Activated naive CD8-positive, alpha-beta T cell treated with anti-CD3 and anti-CD28 coated beads, Interleukin-2, amount 50 U/mL, for 24 hours (primary cell): ENCODE measurements at regions not wholly inside any gene's neighbourhood (a gene's known extent, or its start where the extent isn't known, plus 50 kb on each side); places are given as distances from the start of the nearest gene placed in this dataset.
"Not testable (repeated sequence)": the region's sequence is repeated elsewhere in the genome, so short reads cannot be mapped to it uniquely, and the experiment has no call there.

Experiments
- ATAC-seq: fragments of 150-1000 bp; cut with Tn5 transposase; one replicate; pipeline ENCODE4 v1.10.0; 2021
- DNase-seq: peaks from one replicate; pipeline ENCODE4 v3.0.0; 2021
- H3K27ac Mint-ChIP-seq: one replicate; pipeline ENCODE4 v1.8.0; 2021; ENCODE audit warnings: mild to moderate bottlenecking, mixed read lengths
- H3K27me3 Mint-ChIP-seq: one replicate; pipeline ENCODE4 v1.8.0; 2021; ENCODE audit warnings: mixed read lengths
- H3K36me3 Mint-ChIP-seq: one replicate; pipeline ENCODE4 v1.8.0; 2021; ENCODE audit warnings: low read depth, mixed read lengths
- H3K4me1 Mint-ChIP-seq: one replicate; pipeline ENCODE4 v1.8.0; 2021; ENCODE audit warnings: mixed read lengths
- H3K4me3 Mint-ChIP-seq: one replicate; pipeline ENCODE4 v1.8.0; 2021; ENCODE audit warnings: mild to moderate bottlenecking, moderate library complexity, mixed read lengths
- H3K9me3 Mint-ChIP-seq: one replicate; pipeline ENCODE4 v1.8.0; 2021; ENCODE audit warnings: mixed read lengths

GRCh38 chr2:139410833-139411174 is 630.6 kb upstream of the NXPH2 start:
- not testable (repeated sequence) for H3K4me1 Mint-ChIP-seq, H3K4me3 Mint-ChIP-seq, ATAC-seq, H3K27ac Mint-ChIP-seq, H3K36me3 Mint-ChIP-seq, DNase-seq, H3K27me3 Mint-ChIP-seq
- peaks cover 18% of the 10 kb centered on the region for H3K9me3 Mint-ChIP-seq

DNA sequence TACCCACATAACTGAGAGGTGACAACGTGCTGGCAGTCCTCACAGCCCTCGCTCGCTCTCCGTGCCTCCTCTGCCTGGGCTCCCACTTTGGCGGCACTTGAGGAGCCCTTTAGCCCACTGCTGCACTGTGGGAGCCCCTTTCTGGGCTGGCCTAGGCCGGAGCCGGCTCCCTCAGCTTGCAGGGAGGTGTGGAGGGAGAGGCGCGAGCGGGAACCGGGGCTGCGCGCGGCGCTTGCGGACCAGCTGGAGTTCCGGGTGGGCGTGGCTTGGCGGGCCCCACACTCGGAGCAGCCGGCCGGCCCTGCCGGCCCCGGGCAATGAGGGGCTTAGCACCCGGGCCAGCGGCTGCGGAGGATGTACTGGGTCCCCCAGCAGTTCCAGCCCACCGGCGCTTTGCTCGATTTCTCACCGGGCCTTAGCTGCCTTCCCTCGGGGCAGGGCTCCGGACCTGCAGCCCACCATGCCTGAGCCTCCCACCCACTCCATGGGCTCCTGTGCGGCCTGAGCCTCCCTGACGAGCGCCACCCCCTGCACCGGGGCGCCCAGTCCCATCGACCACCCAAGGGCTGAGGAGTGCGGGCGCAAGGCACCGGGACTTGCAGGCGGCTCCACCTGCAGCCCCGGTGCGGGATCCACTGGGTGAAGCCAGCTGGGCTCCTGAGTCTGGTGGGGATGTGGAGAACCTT is 630.1 kb upstream of the NXPH2 start:
- not testable (repeated sequence) for ATAC-seq

DNA sequence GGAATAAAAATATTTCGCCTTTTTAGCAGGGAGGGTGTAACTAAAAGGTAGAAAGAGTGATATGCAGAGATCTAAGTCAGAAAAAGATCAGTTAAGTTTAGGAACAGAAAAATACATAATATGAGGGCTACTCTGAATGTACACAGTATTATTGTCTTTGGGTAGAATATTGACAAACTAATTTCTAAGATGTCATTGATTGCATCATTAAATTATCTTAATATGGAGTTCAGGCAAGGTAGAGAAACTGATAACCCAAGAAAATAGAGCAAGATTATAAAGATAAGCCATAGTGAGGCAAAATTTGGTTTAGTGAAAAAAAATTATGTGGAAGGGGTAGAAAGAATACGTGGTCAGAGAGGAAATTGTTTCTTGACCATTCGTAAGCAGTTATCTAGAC is 629.0 kb upstream of the NXPH2 start:
- peaks cover 23% of the 10 kb centered on the region for H3K9me3 Mint-ChIP-seq

More for the DNA sequence above, 630.1 kb upstream of the NXPH2 start:
- not testable (repeated sequence) for H3K4me3 Mint-ChIP-seq, H3K4me1 Mint-ChIP-seq, DNase-seq, H3K27ac Mint-ChIP-seq, H3K36me3 Mint-ChIP-seq, H3K27me3 Mint-ChIP-seq
- H3K9me3 Mint-ChIP-seq = peaks cover 20% of the 10 kb centered on the region

GRCh38 chr2:139403948-139404347 is 623.8 kb upstream of the NXPH2 start:
- ATAC-seq (no peak), DNase-seq (no peak)
- Mint-ChIP-seq H3K36me3 (no peaks in the 10 kb centered on the region), H3K4me3 (no peak overlapping the region), H3K4me1 (no peaks in the 10 kb centered on the region), H3K27me3 (no peaks in the 10 kb centered on the region), H3K27ac (no peak overlapping the region), H3K9me3 (peaks cover 17% of the 10 kb centered on the region)

More for the DNA sequence above, 629.0 kb upstream of the NXPH2 start:
- H3K27ac Mint-ChIP-seq = no peak overlapping the region
- no peak overlapping the region for H3K4me3 Mint-ChIP-seq
- no peaks in the 10 kb centered on the region for H3K36me3 Mint-ChIP-seq
- ATAC-seq (no peak), DNase-seq (no peak)
- H3K27me3 Mint-ChIP-seq = no peaks in the 10 kb centered on the region
- no peaks in the 10 kb centered on the region for H3K4me1 Mint-ChIP-seq

- Mint-ChIP-seq H3K4me1 (no peaks in the 10 kb centered on the region), H3K4me3 (no peak overlapping the region), H3K27me3 (no peaks in the 10 kb centered on the region), H3K27ac (no peak overlapping the region), H3K9me3 (peaks cover 4% of the 10 kb centered on the region), H3K36me3 (no peaks in the 10 kb centered on the region)
- ATAC-seq (no peak), DNase-seq (no peak)
Measured at GRCh38 chr2:139394801-139395200, 614.6 kb upstream of the NXPH2 start.

- Mint-ChIP-seq H3K36me3 (no peaks in the 10 kb centered on the region), H3K27ac (no peak overlapping the region), H3K27me3 (no peaks in the 10 kb centered on the region), H3K4me1 (no peaks in the 10 kb centered on the region), H3K4me3 (no peak overlapping the region), H3K9me3 (peaks cover 7% of the 10 kb centered on the region)
- ATAC-seq (no peak), DNase-seq (no peak)
Measured at GRCh38 chr2:139389391-139389790, 609.2 kb upstream of the NXPH2 start.

DNA sequence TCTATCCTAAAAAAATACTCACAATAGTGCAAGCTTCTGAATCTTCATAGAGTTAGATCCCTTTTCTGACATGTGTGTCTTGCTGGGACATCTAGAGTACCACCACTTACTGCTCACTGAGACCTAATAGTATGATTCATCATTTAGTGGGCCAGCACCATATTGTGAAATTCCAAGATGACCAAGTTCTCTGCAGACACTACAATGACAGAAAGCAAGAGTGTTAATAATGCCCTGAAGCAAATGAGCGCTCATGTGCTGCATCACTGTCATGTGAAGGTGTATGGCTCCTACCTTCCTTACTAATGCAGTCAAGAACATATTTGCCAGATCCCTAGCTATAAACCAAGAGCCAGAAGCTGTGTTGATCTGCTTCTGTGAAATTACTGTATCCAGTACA is 606.2 kb upstream of the NXPH2 start:
- Mint-ChIP-seq H3K27me3 (no peaks in the 10 kb centered on the region), H3K4me1 (no peaks in the 10 kb centered on the region), H3K4me3 (no peak overlapping the region), H3K36me3 (no peaks in the 10 kb centered on the region), H3K9me3 (peaks cover 3% of the 10 kb centered on the region), H3K27ac (no peak overlapping the region)
- no peak for ATAC-seq
- no peak for DNase-seq

- ATAC-seq = no peak
- Mint-ChIP-seq H3K4me1 (no peaks in the 10 kb centered on the region), H3K9me3 (peaks cover 11% of the 10 kb centered on the region), H3K27ac (no peak overlapping the region), H3K27me3 (no peaks in the 10 kb centered on the region), H3K4me3 (no peak overlapping the region), H3K36me3 (no peaks in the 10 kb centered on the region)
- DNase-seq = no peak
Measured at GRCh38 chr2:139383532-139383931, 603.3 kb upstream of the NXPH2 start.

DNA sequence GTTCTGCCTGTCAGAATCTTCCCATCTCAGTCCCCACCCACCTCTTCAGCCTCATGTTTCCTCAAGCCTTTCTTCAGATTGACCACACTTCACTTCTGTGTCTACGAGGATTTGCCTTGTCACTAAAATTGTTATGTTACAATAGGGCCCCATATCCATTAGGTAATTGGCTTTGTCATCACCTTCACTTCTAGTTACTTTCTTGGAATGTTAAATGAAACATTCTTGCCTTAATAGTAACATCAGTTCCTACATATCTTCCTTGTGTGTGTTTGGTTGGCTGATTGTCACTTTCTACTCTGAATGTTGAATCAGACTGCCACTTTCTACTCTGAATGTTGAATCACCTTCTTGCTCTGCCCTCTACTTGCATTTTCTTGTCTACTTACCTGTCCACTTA is 599.9 kb upstream of the NXPH2 start:
- H3K27ac Mint-ChIP-seq = no peak overlapping the region
- H3K4me3 Mint-ChIP-seq = no peak overlapping the region
- H3K9me3 Mint-ChIP-seq = peaks cover 18% of the 10 kb centered on the region
- H3K27me3 Mint-ChIP-seq = no peaks in the 10 kb centered on the region
- H3K4me1 Mint-ChIP-seq = no peaks in the 10 kb centered on the region
- no peak for DNase-seq
- no peaks in the 10 kb centered on the region for H3K36me3 Mint-ChIP-seq
- ATAC-seq = no peak

- Mint-ChIP-seq H3K4me3 (no peak overlapping the region), H3K4me1 (no peaks in the 10 kb centered on the region), H3K9me3 (peaks cover 23% of the 10 kb centered on the region), H3K27me3 (no peaks in the 10 kb centered on the region), H3K27ac (no peak overlapping the region), H3K36me3 (no peaks in the 10 kb centered on the region)
- DNase-seq (no peak), ATAC-seq (no peak)
Measured at GRCh38 chr2:139378373-139378772, 598.2 kb upstream of the NXPH2 start.

GRCh38 chr2:139374296-139374850 is 594.2 kb upstream of the NXPH2 start:
- Mint-ChIP-seq H3K27ac (no peak overlapping the region), H3K4me3 (no peak overlapping the region), H3K36me3 (no peaks in the 10 kb centered on the region), H3K27me3 (no peaks in the 10 kb centered on the region), H3K9me3 (peaks cover 15% of the 10 kb centered on the region), H3K4me1 (no peaks in the 10 kb centered on the region)
- ATAC-seq (no peak), DNase-seq (no peak)

- Mint-ChIP-seq H3K36me3 (no peaks in the 10 kb centered on the region), H3K27me3 (no peaks in the 10 kb centered on the region), H3K4me3 (no peak overlapping the region), H3K9me3 (peaks cover 12% of the 10 kb centered on the region), H3K4me1 (no peaks in the 10 kb centered on the region), H3K27ac (no peak overlapping the region)
- DNase-seq (no peak), ATAC-seq (no peak)
Measured at GRCh38 chr2:139369423-139370409, 589.5 kb upstream of the NXPH2 start.

- DNase-seq (no peak), ATAC-seq (no peak)
- Mint-ChIP-seq H3K27ac (no peak overlapping the region), H3K4me3 (no peak overlapping the region), H3K27me3 (no peaks in the 10 kb centered on the region), H3K4me1 (no peaks in the 10 kb centered on the region), H3K36me3 (no peaks in the 10 kb centered on the region), H3K9me3 (peaks cover 7% of the 10 kb centered on the region)
Measured at GRCh38 chr2:139367416-139367815, 587.2 kb upstream of the NXPH2 start.

GRCh38 chr2:139366681-139367080 is 586.5 kb upstream of the NXPH2 start:
- Mint-ChIP-seq H3K9me3 (peaks cover 7% of the 10 kb centered on the region), H3K27me3 (no peaks in the 10 kb centered on the region), H3K4me3 (no peak overlapping the region), H3K4me1 (no peaks in the 10 kb centered on the region), H3K36me3 (no peaks in the 10 kb centered on the region), H3K27ac (no peak overlapping the region)
- ATAC-seq (no peak), DNase-seq (no peak)

- H3K9me3 Mint-ChIP-seq = peaks cover 7% of the 10 kb centered on the region
- H3K4me1 Mint-ChIP-seq = no peaks in the 10 kb centered on the region
- no peak for ATAC-seq
- H3K27me3 Mint-ChIP-seq = no peaks in the 10 kb centered on the region
- H3K4me3 Mint-ChIP-seq = no peak overlapping the region
- no peak for DNase-seq
- H3K36me3 Mint-ChIP-seq = no peaks in the 10 kb centered on the region
- no peak overlapping the region for H3K27ac Mint-ChIP-seq
Measured at GRCh38 chr2:139365189-139365588, 585.0 kb upstream of the NXPH2 start.
